BJ (cell line): ENCODE measurements at regions not wholly inside any gene's neighbourhood (a gene's known extent, or its start where the extent isn't known, plus 50 kb on each side); places are given as distances from the start of the nearest gene placed in this dataset.

Source experiments
- CTCF ChIA-PET: fragments of 350-600 bp; formaldehyde crosslinking; extraction: SDS; loops from one replicate; lab custom pipeline; 2021; ENCODE audit warnings: antibody characterized with exemption, inconsistent platforms; lab: Yijun Ruan, JAX
- POLR2A ChIA-PET: fragments of 300-600 bp; sonication (Branson Sonifier 250); formaldehyde crosslinking; extraction: SDS; loops from one replicate; lab custom pipeline; 2021; ENCODE audit warnings: antibody characterized with exemption; lab: Charles Lee
- DNase-seq: peaks from one replicate; pipeline ENCODE4 v3.0.0-alpha.2; 2011; ENCODE audit warnings: low read depth
- H3K27me3 ChIP-seq: 2 replicates; pipeline ENCODE4 v1.6.0; 2011; ENCODE audit warnings: low read length; ENCODE audit not compliant: control insufficient read depth, insufficient read depth
- H3K36me3 ChIP-seq: 2 replicates; pipeline ENCODE4 v1.5.1; 2011; ENCODE audit warnings: low read length; ENCODE audit not compliant: control insufficient read depth, insufficient read depth
- H3K4me3 ChIP-seq: 2 replicates; pipeline ENCODE4 v1.5.1; 2011; ENCODE audit warnings: low read depth, mild to moderate bottlenecking, control low read depth, low read length
- TF ChIP-seq, protein P1 (sequence below): IDR thresholded peaks from 2 replicates; pipeline ENCODE4 v1.5.1; 2011; ENCODE audit warnings: low read depth, mild to moderate bottlenecking, control low read depth, inconsistent platforms, low read length, moderate library complexity; ENCODE audit not compliant: insufficient read depth

GRCh38 chr1:216820345-216820744 is 97.1 kb upstream of the ESRRG start:
- Histone ChIP-seq H3K36me3 (no peaks in the 10 kb centered on the region), H3K4me3 (no peak overlapping the region), H3K27me3 (no peaks in the 10 kb centered on the region)
- TF ChIP-seq, protein P1, sequence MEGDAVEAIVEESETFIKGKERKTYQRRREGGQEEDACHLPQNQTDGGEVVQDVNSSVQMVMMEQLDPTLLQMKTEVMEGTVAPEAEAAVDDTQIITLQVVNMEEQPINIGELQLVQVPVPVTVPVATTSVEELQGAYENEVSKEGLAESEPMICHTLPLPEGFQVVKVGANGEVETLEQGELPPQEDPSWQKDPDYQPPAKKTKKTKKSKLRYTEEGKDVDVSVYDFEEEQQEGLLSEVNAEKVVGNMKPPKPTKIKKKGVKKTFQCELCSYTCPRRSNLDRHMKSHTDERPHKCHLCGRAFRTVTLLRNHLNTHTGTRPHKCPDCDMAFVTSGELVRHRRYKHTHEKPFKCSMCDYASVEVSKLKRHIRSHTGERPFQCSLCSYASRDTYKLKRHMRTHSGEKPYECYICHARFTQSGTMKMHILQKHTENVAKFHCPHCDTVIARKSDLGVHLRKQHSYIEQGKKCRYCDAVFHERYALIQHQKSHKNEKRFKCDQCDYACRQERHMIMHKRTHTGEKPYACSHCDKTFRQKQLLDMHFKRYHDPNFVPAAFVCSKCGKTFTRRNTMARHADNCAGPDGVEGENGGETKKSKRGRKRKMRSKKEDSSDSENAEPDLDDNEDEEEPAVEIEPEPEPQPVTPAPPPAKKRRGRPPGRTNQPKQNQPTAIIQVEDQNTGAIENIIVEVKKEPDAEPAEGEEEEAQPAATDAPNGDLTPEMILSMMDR = no peak
- ChIA-PET POLR2A (no interaction called here), CTCF (no interaction called here)
- DNase-seq = no peak

DNA sequence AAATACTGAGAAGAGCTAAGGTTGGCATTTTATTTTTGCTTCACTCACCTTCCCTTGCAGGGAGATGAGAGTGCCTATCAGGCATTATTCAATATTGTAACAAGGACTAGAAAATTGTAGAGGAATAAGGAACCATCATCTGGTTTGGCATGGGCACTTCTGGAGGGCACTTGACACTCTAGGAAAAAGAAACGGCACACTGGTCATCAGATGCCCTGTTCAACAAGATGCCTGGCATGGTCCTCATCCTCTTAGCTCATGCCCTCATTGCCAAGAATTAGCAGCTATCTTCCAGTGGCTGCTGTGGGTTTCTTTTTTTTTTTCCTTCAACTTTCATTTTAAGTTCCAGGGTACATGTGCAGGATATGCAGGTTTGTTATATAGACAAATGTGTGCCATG is 95.1 kb upstream of the ESRRG start:
- ChIA-PET CTCF (no interaction called here), POLR2A (no interaction called here)
- no peak for DNase-seq
- Histone ChIP-seq H3K36me3 (no peaks in the 10 kb centered on the region), H3K4me3 (no peak overlapping the region), H3K27me3 (no peaks in the 10 kb centered on the region)
- TF ChIP-seq, protein P1 = no peak

GRCh38 chr1:216815260-216816131 is 92.3 kb upstream of the ESRRG start:
- TF ChIP-seq, protein P1 = no peak
- no peak for DNase-seq
- ChIA-PET POLR2A (no interaction called here), CTCF (no interaction called here)
- H3K36me3 ChIP-seq = no peaks in the 10 kb centered on the region
- no peak overlapping the region for H3K4me3 ChIP-seq
- H3K27me3 ChIP-seq = no peaks in the 10 kb centered on the region

DNA sequence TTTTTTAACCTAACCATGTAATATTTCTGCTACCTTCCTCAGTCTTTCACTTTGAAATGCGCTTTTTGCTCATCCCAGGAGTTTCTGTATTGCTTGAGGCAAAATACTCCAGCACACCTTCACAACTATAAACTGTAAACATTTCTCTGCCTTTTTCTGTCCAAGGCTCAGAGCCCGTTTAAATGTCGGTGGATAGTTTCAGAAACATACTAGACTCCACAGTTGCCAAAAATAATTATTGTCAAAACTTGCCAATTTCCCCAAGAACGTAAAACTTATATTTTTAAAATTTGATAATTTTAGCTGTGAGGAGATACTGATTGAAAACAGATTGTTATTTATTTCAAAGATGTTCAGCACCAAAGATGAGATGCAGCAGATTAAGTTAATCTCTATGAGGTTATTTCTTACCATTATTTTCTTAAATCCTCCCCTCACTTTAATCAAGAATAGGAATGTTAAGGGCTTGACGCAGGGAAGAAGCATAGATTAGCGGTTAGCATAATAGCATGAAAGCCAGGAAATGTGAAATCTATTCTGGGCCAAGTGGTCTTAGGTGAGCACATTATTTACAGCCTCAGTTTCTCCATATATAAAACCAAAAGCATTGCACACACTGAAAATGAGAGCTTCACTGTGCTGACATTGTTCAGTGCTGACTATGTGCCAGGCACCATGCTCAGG is 91.5 kb upstream of the ESRRG start:
- no peak for DNase-seq
- no peaks in the 10 kb centered on the region for H3K36me3 ChIP-seq
- CTCF ChIA-PET = no interaction called here
- no peak overlapping the region for H3K4me3 ChIP-seq
- TF ChIP-seq, protein P1 = no peak
- POLR2A ChIA-PET = no interaction called here
- H3K27me3 ChIP-seq = no peaks in the 10 kb centered on the region

DNA sequence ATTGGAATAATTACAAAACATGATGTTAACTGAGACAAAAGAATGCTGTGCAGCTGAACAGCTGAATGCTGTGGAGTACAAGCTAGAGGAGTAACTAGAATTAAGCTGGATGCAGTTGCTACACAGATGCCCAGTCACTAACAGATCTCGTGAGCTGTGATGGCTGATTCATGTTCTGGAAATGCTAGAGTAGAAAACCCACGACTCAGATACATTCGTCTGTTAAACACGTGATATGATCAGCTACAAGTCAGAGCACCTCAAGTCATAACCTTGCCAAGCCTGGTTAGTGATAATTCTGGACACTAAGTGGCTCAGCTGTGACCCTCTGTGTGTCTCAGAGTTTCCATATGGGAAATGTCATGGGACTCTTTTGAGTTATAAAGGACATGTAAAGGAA is 89.7 kb upstream of the ESRRG start:
- ChIA-PET POLR2A (no interaction called here), CTCF (no interaction called here)
- TF ChIP-seq, protein P1 = no peak
- no peak for DNase-seq
- no peak overlapping the region for H3K4me3 ChIP-seq
- H3K27me3 ChIP-seq = no peaks in the 10 kb centered on the region
- H3K36me3 ChIP-seq = no peaks in the 10 kb centered on the region
